GM18861 (cell line): ENCODE measurements at regions not wholly inside any gene's neighbourhood (a gene's known extent, or its start where the extent isn't known, plus 50 kb on each side); places are given as distances from the start of the nearest gene placed in this dataset.
A peak's percentile ranks its signal among the peaks of the same experiment; 100 is the strongest.
"Not testable (repeated sequence)": the region's sequence is repeated elsewhere in the genome, so short reads cannot be mapped to it uniquely, and the experiment has no call there.

Source experiments
- ATAC-seq: cut with Tn5 transposase; IDR thresholded peaks from one replicate; pipeline ENCODE4 v1.9.1; 2021; ENCODE audit not compliant: unreplicated experiment

DNA sequence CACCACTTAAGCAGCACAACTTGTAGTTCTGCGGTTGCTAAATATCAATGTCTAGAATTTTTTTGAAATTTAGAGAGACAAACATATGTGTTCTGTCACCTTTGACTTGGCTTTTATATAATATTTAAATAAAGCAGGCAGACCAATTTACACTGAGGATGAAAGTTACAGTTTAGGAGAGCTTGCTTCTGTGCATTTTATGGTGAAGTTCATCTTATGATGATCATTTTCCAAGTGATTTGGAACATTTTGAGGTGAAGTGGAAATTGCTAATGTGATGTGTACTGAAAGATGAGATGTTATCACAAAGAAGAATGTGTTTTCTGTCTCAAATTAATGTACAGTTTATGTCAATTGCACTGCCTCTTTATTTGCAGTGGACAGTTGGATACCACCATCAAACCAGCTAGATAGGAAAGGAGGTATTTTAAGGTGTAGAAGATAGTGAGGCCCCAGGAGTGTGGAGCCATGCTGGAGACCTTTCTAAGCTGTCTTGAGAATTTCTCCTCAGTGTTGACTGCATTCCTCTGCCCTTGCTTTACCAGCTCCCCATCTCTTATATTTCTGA, 461.9 kb downstream of the UTRN start:
- no peak for ATAC-seq

DNA sequence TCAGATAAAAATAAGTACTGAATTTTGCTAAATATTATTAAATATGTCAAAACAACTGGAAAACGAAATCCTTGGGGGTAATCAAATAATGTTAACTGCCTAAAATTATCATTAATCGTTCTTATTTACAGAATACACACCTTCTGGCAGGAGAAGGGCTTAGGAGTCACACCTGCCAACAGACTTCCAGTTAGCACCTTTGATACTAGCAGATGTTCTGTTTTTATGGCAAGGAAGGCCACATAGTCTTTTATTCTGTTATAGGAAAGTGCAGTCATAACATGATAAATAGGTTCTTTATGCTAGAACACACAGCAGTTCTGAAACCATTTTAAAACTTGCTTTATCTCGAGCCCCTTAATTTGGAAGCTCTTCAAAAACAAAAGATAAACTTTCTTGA, 464.1 kb downstream of the UTRN start:
- no peak for ATAC-seq

DNA sequence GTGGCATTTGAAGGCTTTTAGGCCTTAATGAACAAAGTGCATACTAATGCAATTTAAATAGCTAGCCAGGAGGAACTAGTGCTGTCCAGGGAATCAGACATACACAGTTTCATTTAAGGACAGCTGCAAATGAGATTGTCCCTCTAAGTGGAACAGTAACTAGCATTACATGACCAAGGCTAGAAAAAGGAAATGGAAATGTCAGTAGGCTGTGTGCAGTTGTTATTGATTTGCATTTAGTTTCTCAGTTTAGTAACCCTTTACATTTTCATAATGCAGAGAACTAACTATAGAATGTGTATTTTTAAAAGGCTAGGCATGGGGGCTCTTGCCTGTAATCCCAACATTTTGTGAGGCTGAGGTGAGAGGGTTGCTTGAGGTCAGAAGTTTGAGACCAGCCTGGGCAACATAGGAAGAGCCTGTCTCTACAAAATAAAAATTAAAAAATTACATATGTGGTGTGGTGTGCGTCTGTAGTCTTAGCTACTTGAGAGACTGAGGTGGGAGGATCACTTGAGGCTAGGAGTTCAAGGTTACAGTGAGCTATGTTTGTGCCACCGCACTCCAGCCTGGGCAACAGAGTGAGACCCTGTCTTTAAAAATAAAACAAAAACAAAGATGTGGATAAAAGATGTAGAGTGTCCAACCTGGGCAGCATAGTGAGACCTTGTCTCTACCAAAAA, 468.0 kb downstream of the UTRN start:
- ATAC-seq: peak; percentile 93

- ATAC-seq: no peak
Measured at GRCh38 chr6:144756469-144756868, 471.3 kb downstream of the UTRN start.

- ATAC-seq: no peak
Measured at GRCh38 chr6:144757299-144757698, 472.2 kb downstream of the UTRN start.

GRCh38 chr6:144757730-144758129, 472.6 kb downstream of the UTRN start:
- no peak for ATAC-seq

DNA sequence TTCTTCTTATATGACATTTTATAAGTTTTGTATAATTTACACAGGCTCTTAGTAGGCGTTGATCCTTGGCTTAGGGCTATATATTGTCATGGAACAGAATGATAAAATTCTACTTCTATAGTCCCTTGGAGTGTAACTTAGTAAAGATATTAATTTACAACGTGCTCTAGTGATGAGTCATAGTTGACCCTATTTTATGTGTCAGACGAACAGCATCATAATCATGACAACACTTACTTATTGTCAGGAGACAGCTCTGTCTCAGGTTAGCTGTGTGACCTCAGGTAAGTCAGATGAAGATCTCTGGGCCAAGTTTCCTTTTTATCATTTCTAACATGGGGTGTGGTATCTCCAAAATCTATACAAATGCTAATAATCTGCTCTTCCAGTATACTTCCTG, 473.5 kb downstream of the UTRN start:
- peak; percentile 69 for ATAC-seq

- ATAC-seq: no peak
Measured at GRCh38 chr6:144762469-144762868, 477.3 kb downstream of the UTRN start.

- no peak for ATAC-seq
Measured at GRCh38 chr6:144767051-144767450, 481.9 kb downstream of the UTRN start.

DNA sequence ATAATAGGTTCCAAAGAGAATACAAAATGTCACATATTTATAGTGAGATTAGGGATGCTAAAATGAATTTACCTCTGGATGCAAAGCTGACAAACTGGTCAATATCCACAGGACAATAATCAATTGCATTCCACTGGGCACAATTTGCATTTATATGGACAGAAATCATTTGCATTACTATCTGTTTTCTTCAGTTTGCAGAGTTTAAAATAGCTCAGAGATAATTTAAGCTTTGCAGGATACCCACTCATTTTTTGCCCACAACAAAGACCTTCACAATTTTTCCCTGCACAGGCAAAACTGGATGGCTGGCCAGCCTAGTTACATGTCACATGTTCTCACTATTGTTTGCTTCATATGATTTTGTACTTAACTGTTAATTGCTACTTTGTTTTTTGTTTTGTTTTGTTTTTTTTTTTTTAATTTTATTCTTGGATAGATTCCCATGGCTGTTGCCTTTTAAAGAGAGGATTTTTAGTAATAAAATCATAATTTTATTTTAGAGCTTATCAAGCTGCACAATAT, 483.5 kb downstream of the UTRN start:
- no peak for ATAC-seq

GRCh38 chr6:144769142-144769541, 484.0 kb downstream of the UTRN start:
- no peak for ATAC-seq

DNA sequence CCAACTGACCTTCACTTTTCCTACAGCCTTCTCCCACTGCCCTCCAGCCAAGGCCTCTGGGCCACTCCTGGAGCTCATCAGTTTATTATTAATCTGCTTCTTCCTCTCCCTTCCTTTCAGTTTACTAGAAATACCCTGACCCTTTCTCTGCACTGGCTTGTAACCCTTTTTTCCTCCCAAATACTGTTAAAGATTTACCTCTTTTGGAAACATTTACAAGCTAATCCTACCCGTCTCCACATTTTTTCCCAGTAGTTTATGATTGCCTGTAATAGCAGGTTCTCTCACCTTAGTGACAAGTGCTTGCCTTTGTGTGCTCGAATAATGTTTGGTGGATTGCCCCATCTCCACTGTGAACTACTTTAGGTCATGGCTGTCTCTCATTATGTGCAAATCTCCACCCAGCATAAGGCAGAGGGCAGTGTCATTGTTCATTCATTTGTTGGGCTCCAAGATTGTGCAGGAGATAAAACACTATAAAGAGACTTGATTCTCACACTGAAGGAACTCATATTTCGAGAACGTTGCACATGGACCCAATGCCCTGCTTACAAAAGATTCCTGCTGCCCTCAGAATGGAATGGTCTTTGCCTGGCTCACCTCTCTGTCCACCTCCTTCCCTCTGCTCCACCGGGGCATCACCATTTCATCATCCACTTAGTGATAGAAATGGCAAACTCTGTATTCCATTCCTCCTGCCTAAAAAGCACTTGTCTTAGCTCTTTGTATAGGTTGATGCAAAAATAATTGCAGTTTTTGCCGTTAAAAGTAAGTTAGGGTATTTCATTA, 491.1 kb downstream of the UTRN start:
- ATAC-seq: no peak

DNA sequence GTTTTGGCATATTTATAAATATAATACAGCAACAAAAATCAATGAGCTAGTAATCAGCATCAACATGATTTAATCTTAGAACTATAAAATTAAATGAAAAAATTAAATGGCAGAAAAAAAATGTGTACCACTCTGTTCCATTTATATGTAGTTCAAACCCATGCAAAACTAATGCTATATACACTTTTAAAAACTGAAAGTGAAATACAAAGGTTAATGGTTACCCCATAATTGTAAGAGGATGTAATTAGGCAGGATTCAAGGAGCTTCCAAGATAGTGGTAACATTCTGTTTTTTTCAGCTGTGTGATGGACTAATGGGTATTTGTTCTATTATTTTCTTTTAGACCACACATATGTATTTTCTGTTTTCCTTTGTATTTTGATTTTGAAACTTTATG, 492.1 kb downstream of the UTRN start:
- ATAC-seq: peak; percentile 81

DNA sequence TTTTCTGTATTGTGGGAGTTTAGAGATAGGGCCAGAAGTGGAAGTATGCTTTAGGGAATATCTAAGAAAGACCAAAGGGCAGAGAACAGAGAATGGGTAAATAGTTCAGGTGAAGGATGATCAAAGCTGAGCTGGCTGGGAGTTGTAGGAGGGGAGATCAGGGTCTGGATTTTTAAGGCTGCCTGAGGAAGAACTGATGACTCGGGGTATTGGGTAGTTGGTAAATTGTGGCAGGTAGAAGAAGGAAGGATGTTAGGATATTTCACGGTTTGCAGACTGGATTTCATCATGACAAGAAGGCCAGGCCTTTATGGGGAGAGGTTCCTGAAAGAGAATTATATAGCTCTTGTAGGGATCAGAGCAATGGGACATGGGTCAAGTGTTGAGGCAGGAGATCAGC, 492.9 kb downstream of the UTRN start:
- ATAC-seq: no peak

- peak; percentile 38 for ATAC-seq
Measured at GRCh38 chr6:144778773-144779492, 493.8 kb downstream of the UTRN start.

DNA sequence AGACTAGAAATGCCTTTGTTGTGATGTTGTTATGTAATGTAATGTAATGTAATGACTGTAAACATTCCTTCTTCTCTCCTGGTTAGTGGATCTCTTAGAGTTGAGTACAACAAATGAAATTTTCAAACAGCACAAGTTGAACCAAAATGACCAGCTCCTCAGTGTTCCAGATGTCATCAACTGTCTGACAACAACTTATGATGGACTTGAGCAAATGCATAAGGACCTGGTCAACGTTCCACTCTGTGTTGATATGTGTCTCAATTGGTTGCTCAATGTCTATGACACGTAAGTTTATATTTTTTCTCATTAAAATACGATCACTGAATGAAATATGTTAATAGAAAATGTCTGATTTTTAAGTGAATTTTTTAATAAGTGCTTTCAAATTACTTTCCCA, 496.7 kb downstream of the UTRN start:
- ATAC-seq: no peak

- no peak for ATAC-seq
Measured at GRCh38 chr6:144782634-144783033, 497.5 kb downstream of the UTRN start.

GRCh38 chr6:144785056-144785455, 499.9 kb downstream of the UTRN start:
- no peak for ATAC-seq

DNA sequence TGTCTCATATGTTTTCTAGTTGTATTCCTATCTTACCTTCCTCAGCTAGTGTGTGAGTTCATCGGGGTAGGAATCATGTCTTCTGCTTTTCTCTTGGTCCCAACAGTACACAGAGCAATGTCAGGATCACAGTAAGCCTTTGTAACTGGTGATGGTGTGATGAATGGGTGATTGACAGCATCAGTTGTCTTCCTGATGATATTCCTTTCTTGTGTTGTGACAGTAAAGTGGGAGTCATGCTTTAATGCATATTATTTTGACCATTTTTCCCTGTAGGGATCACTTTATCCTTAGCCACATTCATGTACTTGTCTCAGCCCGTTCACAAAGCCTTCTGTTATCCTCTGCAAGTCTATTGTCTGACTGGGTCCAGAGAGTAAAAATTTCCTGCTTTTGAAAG, 501.7 kb downstream of the UTRN start:
- ATAC-seq: no peak

- no peak for ATAC-seq
Measured at GRCh38 chr6:144793744-144794143, 508.6 kb downstream of the UTRN start.

GRCh38 chr6:144795022-144795421, 509.9 kb downstream of the UTRN start:
- not testable (repeated sequence) for ATAC-seq
